ENCODE measurements at regions not wholly inside any gene's neighbourhood (a gene's known extent, or its start where the extent isn't known, plus 50 kb on each side); places are given as distances from the start of the nearest gene placed in this dataset.

- Histone ChIP-seq H3K27ac (ENCODE audit: low read depth, low read length) (no peak overlapping the region), H3K9ac (ENCODE audit: low read depth, low read length) (no peak overlapping the region), H3K9me3 (ENCODE audit: control insufficient read depth, insufficient read depth, low read length) (no peaks in the 10 kb centered on the region), H3K27me3 (ENCODE audit: control insufficient read depth, insufficient read depth, low read length) (no peaks in the 10 kb centered on the region), H3K4me1 (ENCODE audit: control insufficient read depth, insufficient read depth, low read length) (no peaks in the 10 kb centered on the region), H3K4me3 (ENCODE audit: low read depth, low read length) (no peak overlapping the region), H3K36me3 (ENCODE audit: control insufficient read depth, insufficient read depth, low read length) (no peaks in the 10 kb centered on the region)
These were observed 235.5 kb downstream of the GLRX3 start for GRCh38 chr10:130371666-130372065.

GRCh38 chr10:130372222-130372621 is 236.0 kb downstream of the GLRX3 start:
- Histone ChIP-seq H3K27me3 (ENCODE audit: control insufficient read depth, insufficient read depth, low read length) (no peaks in the 10 kb centered on the region), H3K4me1 (ENCODE audit: control insufficient read depth, insufficient read depth, low read length) (no peaks in the 10 kb centered on the region), H3K9me3 (ENCODE audit: control insufficient read depth, insufficient read depth, low read length) (no peaks in the 10 kb centered on the region), H3K4me3 (ENCODE audit: low read depth, low read length) (no peak overlapping the region), H3K36me3 (ENCODE audit: control insufficient read depth, insufficient read depth, low read length) (no peaks in the 10 kb centered on the region), H3K27ac (ENCODE audit: low read depth, low read length) (no peak overlapping the region), H3K9ac (ENCODE audit: low read depth, low read length) (no peak overlapping the region)

- no peak overlapping the region for H3K9ac ChIP-seq (ENCODE audit: low read depth, low read length)
- H3K36me3 ChIP-seq (ENCODE audit: control insufficient read depth, insufficient read depth, low read length): no peaks in the 10 kb centered on the region
- H3K27me3 ChIP-seq (ENCODE audit: control insufficient read depth, insufficient read depth, low read length): no peaks in the 10 kb centered on the region
- H3K9me3 ChIP-seq (ENCODE audit: control insufficient read depth, insufficient read depth, low read length): no peaks in the 10 kb centered on the region
- H3K4me1 ChIP-seq (ENCODE audit: control insufficient read depth, insufficient read depth, low read length): no peaks in the 10 kb centered on the region
- H3K4me3 ChIP-seq (ENCODE audit: low read depth, low read length): no peak overlapping the region
- no peak overlapping the region for H3K27ac ChIP-seq (ENCODE audit: low read depth, low read length)
These were observed 236.7 kb downstream of the GLRX3 start for GRCh38 chr10:130372866-130373265.

GRCh38 chr10:130377986-130378540 is 241.9 kb downstream of the GLRX3 start:
- H3K4me1 ChIP-seq (ENCODE audit: control insufficient read depth, insufficient read depth, low read length): no peaks in the 10 kb centered on the region

GRCh38 chr10:130378556-130379400 is 242.6 kb downstream of the GLRX3 start:
- Histone ChIP-seq H3K4me1 (ENCODE audit: control insufficient read depth, insufficient read depth, low read length) (no peaks in the 10 kb centered on the region), H3K9me3 (ENCODE audit: control insufficient read depth, insufficient read depth, low read length) (peaks cover 6% of the 10 kb centered on the region), H3K27ac (ENCODE audit: low read depth, low read length) (no peak overlapping the region), H3K27me3 (ENCODE audit: control insufficient read depth, insufficient read depth, low read length) (no peaks in the 10 kb centered on the region), H3K9ac (ENCODE audit: low read depth, low read length) (no peak overlapping the region), H3K36me3 (ENCODE audit: control insufficient read depth, insufficient read depth, low read length) (no peaks in the 10 kb centered on the region), H3K4me3 (ENCODE audit: low read depth, low read length) (no peak overlapping the region)

More at GRCh38 chr10:130377986-130378540, 241.9 kb downstream of the GLRX3 start:
- no peak overlapping the region for H3K9ac ChIP-seq (ENCODE audit: low read depth, low read length)
- H3K9me3 ChIP-seq (ENCODE audit: control insufficient read depth, insufficient read depth, low read length): peaks cover 1% of the 10 kb centered on the region; the same call in 1 of the 2 replicates
- H3K36me3 ChIP-seq (ENCODE audit: control insufficient read depth, insufficient read depth, low read length): no peaks in the 10 kb centered on the region
- H3K27ac ChIP-seq (ENCODE audit: low read depth, low read length): no peak overlapping the region
- no peak overlapping the region for H3K4me3 ChIP-seq (ENCODE audit: low read depth, low read length)
- no peaks in the 10 kb centered on the region for H3K27me3 ChIP-seq (ENCODE audit: control insufficient read depth, insufficient read depth, low read length)

GRCh38 chr10:130380056-130380455 is 243.9 kb downstream of the GLRX3 start:
- Histone ChIP-seq H3K4me3 (ENCODE audit: low read depth, low read length) (no peak overlapping the region), H3K27ac (ENCODE audit: low read depth, low read length) (no peak overlapping the region), H3K9ac (ENCODE audit: low read depth, low read length) (no peak overlapping the region), H3K27me3 (ENCODE audit: control insufficient read depth, insufficient read depth, low read length) (no peaks in the 10 kb centered on the region), H3K4me1 (ENCODE audit: control insufficient read depth, insufficient read depth, low read length) (no peaks in the 10 kb centered on the region), H3K9me3 (ENCODE audit: control insufficient read depth, insufficient read depth, low read length) (peaks cover 6% of the 10 kb centered on the region), H3K36me3 (ENCODE audit: control insufficient read depth, insufficient read depth, low read length) (no peaks in the 10 kb centered on the region)

GRCh38 chr10:130382031-130382430 is 245.8 kb downstream of the GLRX3 start:
- no peaks in the 10 kb centered on the region for H3K36me3 ChIP-seq (ENCODE audit: control insufficient read depth, insufficient read depth, low read length)
- H3K27me3 ChIP-seq (ENCODE audit: control insufficient read depth, insufficient read depth, low read length): no peaks in the 10 kb centered on the region
- no peak overlapping the region for H3K4me3 ChIP-seq (ENCODE audit: low read depth, low read length)
- peaks cover 6% of the 10 kb centered on the region for H3K9me3 ChIP-seq (ENCODE audit: control insufficient read depth, insufficient read depth, low read length)
- H3K4me1 ChIP-seq (ENCODE audit: control insufficient read depth, insufficient read depth, low read length): no peaks in the 10 kb centered on the region
- H3K9ac ChIP-seq (ENCODE audit: low read depth, low read length): no peak overlapping the region
- H3K27ac ChIP-seq (ENCODE audit: low read depth, low read length): no peak overlapping the region

- Histone ChIP-seq H3K4me1 (ENCODE audit: control insufficient read depth, insufficient read depth, low read length) (no peaks in the 10 kb centered on the region), H3K27me3 (ENCODE audit: control insufficient read depth, insufficient read depth, low read length) (no peaks in the 10 kb centered on the region), H3K9me3 (ENCODE audit: control insufficient read depth, insufficient read depth, low read length) (peaks cover 18% of the 10 kb centered on the region), H3K36me3 (ENCODE audit: control insufficient read depth, insufficient read depth, low read length) (no peaks in the 10 kb centered on the region), H3K27ac (ENCODE audit: low read depth, low read length) (no peak overlapping the region), H3K9ac (ENCODE audit: low read depth, low read length) (no peak overlapping the region), H3K4me3 (ENCODE audit: low read depth, low read length) (no peak overlapping the region)
These were observed 251.9 kb downstream of the GLRX3 start for GRCh38 chr10:130387936-130388580.

- Histone ChIP-seq H3K36me3 (ENCODE audit: control insufficient read depth, insufficient read depth, low read length) (no peaks in the 10 kb centered on the region), H3K9me3 (ENCODE audit: control insufficient read depth, insufficient read depth, low read length) (peaks cover 20% of the 10 kb centered on the region), H3K4me3 (ENCODE audit: low read depth, low read length) (no peak overlapping the region), H3K4me1 (ENCODE audit: control insufficient read depth, insufficient read depth, low read length) (no peaks in the 10 kb centered on the region), H3K27ac (ENCODE audit: low read depth, low read length) (no peak overlapping the region), H3K9ac (ENCODE audit: low read depth, low read length) (no peak overlapping the region), H3K27me3 (ENCODE audit: control insufficient read depth, insufficient read depth, low read length) (no peaks in the 10 kb centered on the region)
These were observed 252.6 kb downstream of the GLRX3 start for GRCh38 chr10:130388746-130389145.

GRCh38 chr10:130389906-130390305 is 253.7 kb downstream of the GLRX3 start:
- no peak overlapping the region for H3K4me3 ChIP-seq (ENCODE audit: low read depth, low read length)
- H3K27me3 ChIP-seq (ENCODE audit: control insufficient read depth, insufficient read depth, low read length): no peaks in the 10 kb centered on the region
- H3K4me1 ChIP-seq (ENCODE audit: control insufficient read depth, insufficient read depth, low read length): no peaks in the 10 kb centered on the region
- H3K9me3 ChIP-seq (ENCODE audit: control insufficient read depth, insufficient read depth, low read length): peaks cover 30% of the 10 kb centered on the region
- H3K9ac ChIP-seq (ENCODE audit: low read depth, low read length): no peak overlapping the region
- H3K27ac ChIP-seq (ENCODE audit: low read depth, low read length): no peak overlapping the region
- no peaks in the 10 kb centered on the region for H3K36me3 ChIP-seq (ENCODE audit: control insufficient read depth, insufficient read depth, low read length)

GRCh38 chr10:130392031-130392430 is 255.8 kb downstream of the GLRX3 start:
- no peaks in the 10 kb centered on the region for H3K27me3 ChIP-seq (ENCODE audit: control insufficient read depth, insufficient read depth, low read length)
- no peak overlapping the region for H3K4me3 ChIP-seq (ENCODE audit: low read depth, low read length)
- peaks cover 49% of the 10 kb centered on the region for H3K9me3 ChIP-seq (ENCODE audit: control insufficient read depth, insufficient read depth, low read length)

More at GRCh38 chr10:130392031-130392430, 255.8 kb downstream of the GLRX3 start:
- H3K36me3 ChIP-seq (ENCODE audit: control insufficient read depth, insufficient read depth, low read length): no peaks in the 10 kb centered on the region
- H3K4me1 ChIP-seq (ENCODE audit: control insufficient read depth, insufficient read depth, low read length): no peaks in the 10 kb centered on the region
- H3K9ac ChIP-seq (ENCODE audit: low read depth, low read length): no peak overlapping the region
- no peak overlapping the region for H3K27ac ChIP-seq (ENCODE audit: low read depth, low read length)

Data from HUES48 (cell line).